Activated CD8-positive, alpha-beta memory T cell treated with anti-CD3 and anti-CD28 coated beads, Interleukin-2, amount 50 U/mL, for 24 hours (primary cell): ENCODE measurements at regions not wholly inside any gene's neighbourhood (a gene's known extent, or its start where the extent isn't known, plus 50 kb on each side); places are given as distances from the start of the nearest gene placed in this dataset.
"Not testable (repeated sequence)": the region's sequence is repeated elsewhere in the genome, so short reads cannot be mapped to it uniquely, and the experiment has no call there.

Experiments
- DNase-seq: peaks from one replicate; pipeline ENCODE4 v3.0.0-alpha.2; 2020; ENCODE audit errors: extremely low read depth

GRCh38 chr16:72596373-72596772 is 424.4 kb upstream of the PMFBP1 start:
- DNase-seq, result no peak

GRCh38 chr16:72590151-72590937 is 418.4 kb upstream of the PMFBP1 start:
- no peak for DNase-seq

DNA sequence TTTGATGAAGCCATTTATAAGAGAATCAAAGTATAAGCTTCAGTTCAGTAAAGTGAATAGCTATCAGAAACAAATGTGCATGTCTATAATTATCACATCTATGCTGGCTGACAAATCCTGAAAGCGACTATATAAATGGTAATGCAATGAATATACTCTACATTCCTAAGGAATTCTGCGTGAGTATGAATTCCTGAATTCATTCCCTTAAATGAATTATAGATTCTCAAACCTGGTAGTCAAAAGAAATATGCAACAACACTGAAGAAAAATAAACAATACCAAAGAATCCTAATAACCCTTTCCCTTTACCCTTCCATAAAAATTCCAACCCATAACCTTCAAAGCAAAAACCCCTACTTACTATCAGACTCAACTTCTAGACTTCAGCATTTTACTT is 416.6 kb upstream of the PMFBP1 start:
- no peak for DNase-seq

GRCh38 chr16:72578061-72578460 is 406.1 kb upstream of the PMFBP1 start:
- DNase-seq, result not testable (repeated sequence)

DNA sequence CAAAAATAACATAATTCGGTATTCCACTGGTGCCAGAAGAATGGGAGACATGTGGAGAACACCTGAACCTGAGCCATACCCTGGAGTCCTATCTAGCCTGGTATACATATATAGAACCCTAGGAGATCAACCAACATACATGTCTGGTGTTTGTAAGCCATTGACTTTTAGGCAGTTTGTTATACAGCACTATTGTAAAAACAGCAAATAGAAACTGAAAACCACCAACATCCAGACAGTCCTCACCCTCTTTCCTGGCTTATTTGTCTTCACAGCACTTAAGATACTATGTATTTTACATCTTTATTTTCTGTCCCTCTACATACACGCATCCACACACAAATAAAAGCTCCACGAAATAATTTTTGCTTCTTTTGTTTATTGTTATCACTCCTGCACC is 404.2 kb upstream of the PMFBP1 start:
- no peak for DNase-seq

- no peak for DNase-seq
These were observed 397.7 kb upstream of the PMFBP1 start for GRCh38 chr16:72569677-72570076.

DNA sequence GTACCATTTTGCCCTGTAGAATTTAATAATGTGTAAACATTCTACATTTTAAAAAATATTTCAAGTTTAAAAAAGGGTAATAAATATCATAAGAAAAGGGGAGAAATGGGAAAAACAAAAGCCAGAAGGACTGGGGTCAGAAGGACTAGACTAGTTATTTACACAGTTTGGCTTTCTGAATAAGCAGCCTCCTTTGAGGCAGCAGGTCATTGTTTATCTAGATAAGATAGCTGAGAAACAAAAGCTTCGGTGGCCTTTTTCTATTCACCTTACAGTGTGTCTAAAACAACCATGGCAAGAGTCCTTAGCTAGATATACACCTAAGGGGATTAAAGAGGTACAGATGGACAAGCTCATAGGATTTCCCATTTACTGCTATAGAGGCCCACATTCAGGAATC is 396.5 kb upstream of the PMFBP1 start:
- DNase-seq, result no peak

GRCh38 chr16:72566174-72566573 is 394.2 kb upstream of the PMFBP1 start:
- no peak for DNase-seq

DNA sequence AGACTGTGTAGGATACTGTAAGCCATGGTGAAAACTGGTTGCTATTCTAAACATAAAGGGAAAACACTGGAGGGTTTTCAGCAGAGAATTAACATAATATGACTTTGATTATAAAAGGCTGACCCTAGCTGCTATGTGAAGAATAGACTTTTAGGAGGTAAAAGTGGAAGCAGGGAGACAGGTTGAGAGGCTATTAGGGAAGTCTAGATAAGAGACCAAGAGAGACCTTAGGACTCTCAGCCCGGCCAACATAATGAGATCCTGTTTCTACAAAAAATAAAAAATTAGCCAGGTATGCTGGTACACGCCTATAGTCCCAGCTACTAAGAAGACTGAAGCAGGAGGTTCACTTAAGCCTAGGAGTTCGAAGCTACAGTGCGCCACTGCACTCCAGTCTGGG is 393.2 kb upstream of the PMFBP1 start:
- no peak for DNase-seq

GRCh38 chr16:72560617-72561016 is 388.7 kb upstream of the PMFBP1 start:
- DNase-seq, result no peak

DNA sequence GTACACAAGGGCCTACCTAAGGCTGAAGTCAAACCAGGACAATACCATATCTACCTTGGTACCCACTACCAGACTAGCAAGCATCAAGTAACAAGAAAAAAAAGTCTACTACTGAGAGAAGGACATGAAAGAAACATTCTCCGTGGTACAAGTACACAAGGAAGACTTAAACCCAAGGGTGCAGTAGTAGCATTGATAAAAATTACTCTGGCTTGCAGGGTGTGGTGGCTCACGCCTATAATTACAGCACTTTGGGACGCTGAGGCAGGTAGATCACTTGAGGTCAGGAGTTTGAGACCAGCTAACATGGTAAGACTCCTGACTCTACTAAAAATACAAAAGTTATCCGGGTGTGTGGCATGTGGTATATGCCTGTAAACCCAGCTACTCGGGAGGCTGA is 386.5 kb upstream of the PMFBP1 start:
- DNase-seq, result no peak

- DNase-seq, result no peak
These were observed 383.0 kb upstream of the PMFBP1 start for GRCh38 chr16:72554935-72555334.

- no peak for DNase-seq
These were observed 380.7 kb upstream of the PMFBP1 start for GRCh38 chr16:72552654-72553053.

GRCh38 chr16:72551649-72552048 is 379.7 kb upstream of the PMFBP1 start:
- DNase-seq, result no peak

DNA sequence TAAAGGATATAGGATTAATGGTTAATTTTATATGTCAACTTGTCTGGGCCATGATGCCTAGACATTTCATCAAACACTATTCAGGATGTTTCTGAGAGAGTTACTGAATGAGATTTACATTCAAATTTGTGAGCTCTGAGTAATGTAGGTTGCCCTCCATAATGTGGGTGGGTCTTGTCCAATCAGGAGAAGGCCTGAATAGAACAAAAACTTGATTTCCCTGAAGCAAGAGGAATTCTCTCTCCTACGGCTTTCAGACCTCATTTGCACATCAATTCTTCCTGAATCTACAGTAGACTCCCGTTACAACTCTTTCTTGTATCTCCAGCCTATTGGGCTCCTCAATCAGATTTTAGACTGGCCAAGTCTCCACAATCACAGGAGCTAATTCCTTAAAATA is 377.9 kb upstream of the PMFBP1 start:
- no peak for DNase-seq

DNA sequence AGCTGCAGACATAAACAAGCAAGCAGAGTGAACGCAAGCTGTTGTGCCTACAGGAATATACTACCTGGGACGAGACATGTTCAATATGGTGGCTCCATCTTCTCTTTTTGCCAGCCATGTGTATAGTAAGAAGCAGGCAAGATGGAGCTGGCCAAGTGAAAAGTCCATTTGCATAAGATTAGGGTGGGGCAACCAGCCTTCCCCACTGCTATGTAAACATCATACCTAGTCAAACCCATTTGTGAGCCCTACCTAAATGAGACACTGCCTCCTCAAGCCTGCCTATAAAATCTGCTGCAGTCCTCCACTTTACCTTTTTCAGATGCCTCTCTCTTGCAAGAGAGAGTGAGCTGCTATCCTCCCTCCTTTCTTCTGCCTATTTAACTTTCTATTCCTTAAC is 370.1 kb upstream of the PMFBP1 start:
- DNase-seq, result no peak

DNA sequence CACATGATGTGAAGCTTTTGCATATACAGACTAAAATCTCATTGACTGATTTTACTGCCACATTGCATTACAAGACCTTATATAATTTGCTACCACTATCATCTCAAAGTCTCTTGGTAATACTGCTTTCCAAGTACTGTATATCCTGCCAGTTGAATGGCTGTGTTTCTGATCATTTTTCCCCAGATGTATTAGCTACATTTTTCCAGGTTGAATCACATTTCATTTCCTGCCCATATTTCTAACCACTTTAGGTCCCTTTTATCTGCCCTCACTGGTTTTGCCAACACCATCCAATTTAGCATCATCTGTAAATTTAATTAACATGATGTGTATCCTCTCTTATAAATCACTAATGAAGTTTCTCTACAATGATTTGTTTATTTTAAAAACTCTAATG is 365.7 kb upstream of the PMFBP1 start:
- DNase-seq, result no peak

GRCh38 chr16:72536723-72537435 is 364.9 kb upstream of the PMFBP1 start:
- DNase-seq, result no peak

DNA sequence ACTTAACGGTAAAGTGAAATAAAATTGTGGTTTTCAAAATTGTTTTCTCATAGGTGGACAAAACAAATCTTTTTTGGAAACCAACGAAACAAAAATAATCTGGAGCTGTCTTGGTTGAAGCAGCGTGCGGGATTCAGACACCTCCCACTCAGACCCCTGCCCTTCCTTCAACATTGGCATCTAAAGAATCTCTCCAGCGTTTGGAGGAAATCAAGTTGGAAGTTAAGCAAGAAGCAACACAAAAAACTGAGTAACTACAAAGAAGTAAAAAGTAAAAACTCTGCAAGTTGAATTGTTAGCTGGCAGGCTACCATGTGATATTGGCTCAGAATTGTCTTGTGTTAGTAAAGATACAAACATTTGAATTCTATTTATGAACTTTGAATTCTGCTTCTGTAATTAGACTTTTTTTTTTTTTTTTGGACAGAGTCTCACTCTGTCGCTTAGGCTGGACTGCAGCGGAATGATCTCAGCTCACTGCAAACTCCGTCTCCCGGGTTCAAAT is 361.0 kb upstream of the PMFBP1 start:
- no peak for DNase-seq

DNA sequence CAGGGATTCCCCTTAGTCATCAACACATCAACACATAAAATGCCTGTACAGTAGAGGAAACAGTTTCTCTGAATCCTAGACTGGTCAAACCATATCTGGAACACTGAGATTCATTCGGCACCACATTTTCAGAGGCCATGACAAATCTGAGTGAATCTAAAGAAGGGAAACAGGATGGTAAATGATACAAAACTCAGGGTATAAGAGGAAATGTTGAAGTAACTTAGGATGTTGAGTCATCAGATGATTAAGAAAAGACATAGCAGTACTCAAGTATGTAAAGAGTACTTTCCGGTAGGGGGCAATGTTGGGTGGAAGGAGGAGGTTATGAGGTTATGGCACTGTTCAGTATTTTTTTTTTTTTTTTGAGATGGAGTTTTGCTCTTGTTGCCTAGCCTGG is 358.5 kb upstream of the PMFBP1 start:
- DNase-seq, result no peak

DNA sequence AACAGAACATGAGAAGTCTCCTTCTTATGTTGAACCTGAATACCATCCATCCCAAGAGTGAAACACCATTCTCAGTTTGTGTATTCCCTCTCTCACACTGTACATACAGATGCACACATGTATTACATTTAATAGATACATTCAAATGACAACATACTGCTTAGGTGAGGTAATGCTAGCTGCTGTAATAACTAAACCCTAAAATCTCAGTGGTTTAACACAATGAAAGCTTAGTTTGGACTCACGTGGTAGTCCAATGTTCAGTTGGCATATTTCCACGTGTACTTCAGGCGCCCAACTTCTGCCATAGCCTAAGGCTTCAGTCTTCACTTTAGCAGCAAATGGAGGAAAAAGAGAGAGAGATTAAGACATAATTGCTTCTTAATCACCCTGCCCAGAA is 351.1 kb upstream of the PMFBP1 start:
- DNase-seq, result no peak

GRCh38 chr16:72517154-72517553 is 345.2 kb upstream of the PMFBP1 start:
- no peak for DNase-seq

DNA sequence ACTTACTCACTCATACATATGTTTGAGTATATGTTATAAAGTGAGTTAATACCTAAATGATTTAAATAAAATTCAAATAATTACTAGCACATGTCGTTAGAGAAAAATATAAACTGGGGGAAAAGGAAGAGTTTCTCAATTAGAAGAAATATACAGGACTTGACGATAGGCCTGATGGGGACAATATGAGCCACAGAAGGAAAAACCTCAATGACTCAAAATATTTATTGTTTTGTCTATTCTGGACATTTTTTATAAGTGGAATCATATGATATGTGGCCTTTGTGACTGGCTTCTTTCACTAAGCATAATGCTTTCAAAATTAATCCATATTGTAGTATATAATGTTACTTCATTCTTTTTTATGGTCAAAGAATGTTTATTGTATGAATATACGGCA is 339.2 kb upstream of the PMFBP1 start:
- no peak for DNase-seq
